ENCODE measurements at regions not wholly inside any gene's neighbourhood (a gene's known extent, or its start where the extent isn't known, plus 50 kb on each side); places are given as distances from the start of the nearest gene placed in this dataset.

DNA sequence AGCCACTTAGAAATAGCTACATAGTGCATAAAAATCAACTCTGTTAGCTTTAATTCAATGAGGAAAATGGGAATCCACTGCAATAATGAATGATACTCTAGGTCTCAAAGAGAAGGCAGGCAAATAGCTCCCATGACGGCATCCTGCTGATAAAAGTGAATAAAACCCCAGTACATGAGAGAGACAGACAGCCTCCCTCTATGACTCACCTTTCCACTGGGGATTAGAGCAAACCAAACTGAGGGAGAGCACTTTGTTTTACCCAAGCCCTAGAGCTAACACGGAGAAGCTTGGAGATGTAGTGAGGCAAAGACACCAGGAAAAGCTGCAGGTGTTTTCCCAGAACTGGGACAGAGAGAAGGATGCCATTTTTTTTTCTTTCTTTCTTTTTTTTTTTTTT, 621.9 kb downstream of the LRRIQ3 start:
- Histone ChIP-seq H3K4me3 (no peak overlapping the region), H3K27me3 (no peaks in the 10 kb centered on the region), H3K27ac (no peak overlapping the region), H3K36me3 (replicated peaks in 1 of 2; ENCODE audit: insufficient read depth in 1 of 2, low read depth in 2 of 2) (no peaks in the 10 kb centered on the region), H3K4me1 (no peaks in the 10 kb centered on the region), H3K9me3 (no peaks in the 10 kb centered on the region)
- ATAC-seq (no peak), DNase-seq (no peak)
- TF ChIP-seq POLR2A (IDR thresholded peaks at IDR 0.05) = no peak
- TF ChIP-seq, protein P1, sequence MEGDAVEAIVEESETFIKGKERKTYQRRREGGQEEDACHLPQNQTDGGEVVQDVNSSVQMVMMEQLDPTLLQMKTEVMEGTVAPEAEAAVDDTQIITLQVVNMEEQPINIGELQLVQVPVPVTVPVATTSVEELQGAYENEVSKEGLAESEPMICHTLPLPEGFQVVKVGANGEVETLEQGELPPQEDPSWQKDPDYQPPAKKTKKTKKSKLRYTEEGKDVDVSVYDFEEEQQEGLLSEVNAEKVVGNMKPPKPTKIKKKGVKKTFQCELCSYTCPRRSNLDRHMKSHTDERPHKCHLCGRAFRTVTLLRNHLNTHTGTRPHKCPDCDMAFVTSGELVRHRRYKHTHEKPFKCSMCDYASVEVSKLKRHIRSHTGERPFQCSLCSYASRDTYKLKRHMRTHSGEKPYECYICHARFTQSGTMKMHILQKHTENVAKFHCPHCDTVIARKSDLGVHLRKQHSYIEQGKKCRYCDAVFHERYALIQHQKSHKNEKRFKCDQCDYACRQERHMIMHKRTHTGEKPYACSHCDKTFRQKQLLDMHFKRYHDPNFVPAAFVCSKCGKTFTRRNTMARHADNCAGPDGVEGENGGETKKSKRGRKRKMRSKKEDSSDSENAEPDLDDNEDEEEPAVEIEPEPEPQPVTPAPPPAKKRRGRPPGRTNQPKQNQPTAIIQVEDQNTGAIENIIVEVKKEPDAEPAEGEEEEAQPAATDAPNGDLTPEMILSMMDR (IDR thresholded peaks at IDR 0.05) = no peak
- intact Hi-C loops (cut with DNase I) = no loop called here
- WGBS, 2 donors = 41 to 50% methylated on average over 2 of the region's 2 CpGs

DNA sequence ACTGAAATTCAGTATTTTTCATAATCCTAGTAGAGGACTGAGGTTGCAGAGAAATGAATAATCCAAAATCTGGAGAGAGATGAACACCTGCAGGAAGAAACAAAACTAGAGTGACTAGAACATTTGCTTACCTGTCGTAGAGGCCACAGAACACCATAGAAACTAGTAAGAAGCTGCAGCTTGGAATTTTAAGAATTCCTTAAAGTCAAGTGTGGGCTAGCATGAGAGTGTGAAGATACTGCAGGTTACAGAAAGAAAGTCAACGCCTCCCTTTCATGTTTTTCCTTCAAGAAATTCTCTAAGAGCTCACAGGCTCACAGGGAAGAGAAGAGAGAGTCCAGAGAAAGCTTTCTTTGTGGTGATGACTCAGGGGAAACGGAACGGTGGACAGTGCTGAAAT, 633.7 kb downstream of the LRRIQ3 start:
- WGBS, 2 donors = 39 to 41% methylated on average over 4 of the region's 4 CpGs
- Histone ChIP-seq H3K27me3 (no peaks in the 10 kb centered on the region), H3K4me3 (no peak overlapping the region), H3K9me3 (peaks cover 0 to 2% (median 0%) of the 10 kb centered on the region in 3 donors), H3K36me3 (replicated peaks in 1 of 2; ENCODE audit: insufficient read depth in 1 of 2, low read depth in 2 of 2) (no peaks in the 10 kb centered on the region), H3K27ac (no peak overlapping the region), H3K4me1 (no peaks in the 10 kb centered on the region)
- no peak for DNase-seq
- intact Hi-C loops (cut with DNase I) = no loop called here
- TF ChIP-seq POLR2A (IDR thresholded peaks at IDR 0.05) = no peak
- ATAC-seq = no peak

DNA sequence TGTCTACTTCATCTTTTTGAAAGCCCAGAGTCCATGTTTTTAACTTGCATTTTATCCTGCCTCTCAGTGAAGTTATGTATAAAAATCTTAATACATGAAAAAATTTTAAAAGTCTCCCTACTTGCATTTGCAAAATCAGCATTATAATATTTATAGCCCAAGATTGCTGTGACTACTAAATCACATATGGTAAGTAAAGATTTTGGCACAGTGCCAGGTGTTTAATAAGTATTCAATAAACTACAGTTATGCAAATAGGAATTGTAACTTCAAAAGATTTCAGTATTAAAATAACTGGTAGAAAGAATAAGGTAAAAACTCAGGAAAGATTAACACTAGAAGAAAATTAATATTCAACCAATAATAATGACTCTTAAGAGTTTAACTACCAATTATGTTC, 641.7 kb downstream of the LRRIQ3 start:
- H3K27ac ChIP-seq = no peak overlapping the region
- H3K36me3 ChIP-seq (replicated peaks in 1 of 2; ENCODE audit: insufficient read depth in 1 of 2, low read depth in 2 of 2) = no peaks in the 10 kb centered on the region
- H3K4me3 ChIP-seq = no peak overlapping the region
- intact Hi-C loops (cut with DNase I) = no loop called here
- TF ChIP-seq, protein P1 (IDR thresholded peaks at IDR 0.05) = no peak
- no peak for TF ChIP-seq POLR2A (IDR thresholded peaks at IDR 0.05)
- peaks cover 0 to 9% (median 0%) of the 10 kb centered on the region in 3 donors for H3K9me3 ChIP-seq
- H3K27me3 ChIP-seq = no peaks in the 10 kb centered on the region
- H3K4me1 ChIP-seq = no peaks in the 10 kb centered on the region
- DNase-seq (no peak), ATAC-seq (no peak)

DNA sequence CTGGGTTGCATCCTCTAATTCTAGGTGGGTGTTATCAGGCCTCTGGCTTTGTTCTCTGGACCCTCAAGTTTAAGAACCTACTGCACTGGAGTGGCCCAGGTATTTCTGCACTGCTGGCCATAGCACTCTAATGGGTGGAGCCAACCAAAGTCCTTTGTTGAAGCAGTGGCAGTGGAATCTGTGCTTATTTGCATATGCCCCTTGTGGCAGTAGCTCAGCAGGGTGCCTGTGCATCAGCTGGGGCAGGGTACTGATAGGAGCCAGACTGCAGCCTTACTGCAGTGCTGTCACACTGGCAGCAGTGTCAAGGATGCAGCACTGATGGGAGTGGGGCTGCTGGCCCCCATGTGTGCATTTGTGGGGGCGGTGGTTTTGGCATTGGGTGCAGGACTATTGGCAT, 660.6 kb downstream of the LRRIQ3 start:
- TF ChIP-seq POLR2A (IDR thresholded peaks at IDR 0.05) = no peak
- TF ChIP-seq, protein P1 (IDR thresholded peaks at IDR 0.05) = no peak
- Histone ChIP-seq H3K4me3 (no peak overlapping the region), H3K9me3 (no peaks in the 10 kb centered on the region), H3K27ac (no peak overlapping the region), H3K27me3 (no peaks in the 10 kb centered on the region), H3K4me1 (no peaks in the 10 kb centered on the region), H3K36me3 (replicated peaks in 1 of 2; ENCODE audit: insufficient read depth in 1 of 2, low read depth in 2 of 2) (no peaks in the 10 kb centered on the region)
- no peak for ATAC-seq
- DNase-seq = no peak
- 65 to 70% methylated on average over 1 of the region's 1 CpG for WGBS, 2 donors
- intact Hi-C loops (cut with DNase I) = no loop called here

DNA sequence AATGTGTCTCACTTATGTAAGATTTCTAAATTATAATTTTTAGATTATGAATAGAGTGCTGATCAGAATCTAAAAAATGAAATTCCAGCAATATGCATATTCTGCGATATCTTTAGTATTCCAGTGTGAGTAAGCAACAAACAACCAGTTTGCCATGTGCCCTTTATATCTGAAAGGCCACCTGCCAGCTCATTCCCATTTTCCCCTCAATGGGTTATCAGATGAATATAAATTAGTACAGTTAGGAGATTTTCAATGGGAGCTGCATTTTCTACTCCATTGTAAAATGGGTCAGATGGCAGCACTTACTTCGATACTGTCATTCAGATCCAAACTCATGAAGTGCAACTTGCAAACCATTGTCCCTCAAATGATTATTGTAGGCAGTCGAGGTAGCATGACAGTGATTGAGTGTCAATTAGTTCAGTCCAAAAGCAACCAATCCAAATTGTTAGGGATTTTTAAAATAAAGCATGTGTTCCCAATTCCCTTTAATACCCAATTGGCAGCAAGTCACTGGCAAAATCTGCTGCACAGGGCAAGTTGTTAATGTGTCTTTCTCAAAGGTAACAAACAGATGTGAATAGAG, 680.3 kb downstream of the LRRIQ3 start:
- Histone ChIP-seq H3K4me3 (no peak overlapping the region), H3K27me3 (no peaks in the 10 kb centered on the region), H3K4me1 (no peaks in the 10 kb centered on the region), H3K36me3 (replicated peaks in 1 of 2; ENCODE audit: insufficient read depth in 1 of 2, low read depth in 2 of 2) (no peaks in the 10 kb centered on the region), H3K27ac (no peak overlapping the region), H3K9me3 (no peaks in the 10 kb centered on the region)
- TF ChIP-seq, protein P1 (IDR thresholded peaks at IDR 0.05) = no peak
- TF ChIP-seq POLR2A (IDR thresholded peaks at IDR 0.05) = no peak
- no peak for DNase-seq
- no peak for ATAC-seq
- intact Hi-C loops (cut with DNase I) = no loop called here
- WGBS, 2 donors = 60 to 62% methylated on average over 3 of the region's 3 CpGs

Measured in body of pancreas (tissue), 4 donors.